ENCODE measurements at regions not wholly inside any gene's neighbourhood (a gene's known extent, or its start where the extent isn't known, plus 50 kb on each side); places are given as distances from the start of the nearest gene placed in this dataset.
"Not testable (repeated sequence)": the region's sequence is repeated elsewhere in the genome, so short reads cannot be mapped to it uniquely, and the experiment has no call there.

- no peak for DNase-seq (ENCODE audit: low spot score)
Observed at GRCh38 chr4:177802661-177803060, 360.4 kb upstream of the AGA start.

- DNase-seq (ENCODE audit: low spot score): no peak
Observed at GRCh38 chr4:177803151-177803550, 360.9 kb upstream of the AGA start.

- no peak for DNase-seq (ENCODE audit: low spot score)
Observed at GRCh38 chr4:177809791-177810190, 367.6 kb upstream of the AGA start.

- DNase-seq (ENCODE audit: low spot score): no peak
Observed at GRCh38 chr4:177810220-177810619, 368.0 kb upstream of the AGA start.

GRCh38 chr4:177818392-177818791, 376.2 kb upstream of the AGA start:
- DNase-seq (ENCODE audit: low spot score): not testable (repeated sequence)

GRCh38 chr4:177826973-177827372, 384.7 kb upstream of the AGA start:
- no peak for DNase-seq (ENCODE audit: low spot score)

- no peak for DNase-seq (ENCODE audit: low spot score)
Observed at GRCh38 chr4:177841258-177841657, 399.0 kb upstream of the AGA start.

GRCh38 chr4:177853229-177853628, 411.0 kb upstream of the AGA start:
- DNase-seq (ENCODE audit: low spot score): no peak

- DNase-seq (ENCODE audit: low spot score): no peak
Observed at GRCh38 chr4:177855507-177856197, 413.4 kb upstream of the AGA start.

- DNase-seq (ENCODE audit: low spot score): no peak
Observed at GRCh38 chr4:177860171-177860570, 417.9 kb upstream of the AGA start.

GRCh38 chr4:177861551-177862094, 419.4 kb upstream of the AGA start:
- DNase-seq (ENCODE audit: low spot score): no peak

- no peak for DNase-seq (ENCODE audit: low spot score)
Observed at GRCh38 chr4:177862541-177863176, 420.4 kb upstream of the AGA start.

- DNase-seq (ENCODE audit: low spot score): no peak
Observed at GRCh38 chr4:177879851-177880250, 437.6 kb upstream of the AGA start.

- no peak for DNase-seq (ENCODE audit: low spot score)
Observed at GRCh38 chr4:177895136-177895535, 452.9 kb upstream of the AGA start.

GRCh38 chr4:177901786-177902185, 459.5 kb upstream of the AGA start:
- no peak for DNase-seq (ENCODE audit: low spot score)

- no peak for DNase-seq (ENCODE audit: low spot score)
Observed at GRCh38 chr4:177902386-177902785, 460.1 kb upstream of the AGA start.

GRCh38 chr4:177907736-177908424, 465.6 kb upstream of the AGA start:
- DNase-seq (ENCODE audit: low spot score): no peak

GRCh38 chr4:177921715-177922114, 479.5 kb upstream of the AGA start:
- DNase-seq (ENCODE audit: low spot score): no peak

GRCh38 chr4:177923888-177924287, 481.7 kb upstream of the AGA start:
- DNase-seq (ENCODE audit: low spot score): no peak

GRCh38 chr4:177937041-177937440, 494.8 kb upstream of the AGA start:
- DNase-seq (ENCODE audit: low spot score): no peak

GRCh38 chr4:177938226-177938625, 496.0 kb upstream of the AGA start:
- no peak for DNase-seq (ENCODE audit: low spot score)

GRCh38 chr4:177945268-177945667, 503.0 kb upstream of the AGA start:
- DNase-seq (ENCODE audit: low spot score): no peak

- no peak for DNase-seq (ENCODE audit: low spot score)
Observed at GRCh38 chr4:177947607-177948006, 505.4 kb upstream of the AGA start.
